CD4-positive, CD25-positive, alpha-beta regulatory T cell (primary cell): ENCODE measurements at regions not wholly inside any gene's neighbourhood (a gene's known extent, or its start where the extent isn't known, plus 50 kb on each side); places are given as distances from the start of the nearest gene placed in this dataset.

Experiments
- ATAC-seq, 2 donors: fragments of 150-1000 bp; cut with Tn5 transposase; one replicate each; pipeline ENCODE4 v1.10.0; 2021; ENCODE audit warnings: low read depth in 2 of 2, moderate number of reproducible peaks in 2 of 2, moderate library complexity in 1 of 2
- DNase-seq, 3 donors: peaks; one replicate each; pipeline versions ENCODE4 v3.0.0 to v3.0.0-alpha.2; 2012 to 2022; ENCODE audit warnings: mixed read lengths in 1 of 3
- H3K27ac ChIP-seq: one replicate; pipeline ENCODE4 v1.7.0; 2013; ENCODE audit warnings: mild to moderate bottlenecking, low read length; ENCODE audit not compliant: insufficient read depth, poor library complexity, severe bottlenecking
- H3K27me3 ChIP-seq: one replicate; pipeline ENCODE4 v1.7.0; 2013; ENCODE audit warnings: low read length; ENCODE audit not compliant: control insufficient read depth, insufficient read depth
- H3K36me3 ChIP-seq: one replicate; pipeline ENCODE4 v1.7.0; 2013; ENCODE audit warnings: mild to moderate bottlenecking, low read length, moderate library complexity; ENCODE audit not compliant: control insufficient read depth, insufficient read depth
- H3K4me1 ChIP-seq: 2 replicates; pipeline ENCODE4 v1.7.0; 2013; ENCODE audit warnings: mild to moderate bottlenecking, low read length; ENCODE audit not compliant: insufficient read depth, control insufficient read depth, poor library complexity, severe bottlenecking
- H3K4me3 ChIP-seq: one replicate; pipeline ENCODE4 v1.7.0; 2013; ENCODE audit warnings: low read depth, mild to moderate bottlenecking, low read length, moderate library complexity
- H3K9me3 ChIP-seq, 2 experiments: 1 replicate in 1 of 2; 2 replicates in 1 of 2; pipeline ENCODE4 v1.7.0; 2013; ENCODE audit warnings: low read length in 2 of 2, mild to moderate bottlenecking in 1 of 2, moderate library complexity in 1 of 2; ENCODE audit not compliant: control insufficient read depth in 2 of 2
- H3K27ac Mint-ChIP-seq, 3 donors: one replicate each; pipeline ENCODE4 v1.8.0; 2020 to 2022; ENCODE audit warnings: mild to moderate bottlenecking in 3 of 3, mixed read lengths in 3 of 3, moderate library complexity in 2 of 3
- H3K27me3 Mint-ChIP-seq: one replicate; pipeline ENCODE4 v1.8.0; 2022; ENCODE audit warnings: mild to moderate bottlenecking, mixed read lengths
- H3K36me3 Mint-ChIP-seq: one replicate; pipeline ENCODE4 v1.8.0; 2020; ENCODE audit warnings: mixed read lengths
- H3K4me1 Mint-ChIP-seq, 4 donors: one replicate each; pipeline ENCODE4 v1.8.0; 2020 to 2022; ENCODE audit warnings: mixed read lengths in 4 of 4, mild to moderate bottlenecking in 1 of 4
- H3K4me3 Mint-ChIP-seq, 4 donors: one replicate each; pipeline ENCODE4 v1.8.0; 2020 to 2022; ENCODE audit warnings: mild to moderate bottlenecking in 4 of 4, mixed read lengths in 4 of 4, moderate library complexity in 3 of 4
- H3K9me3 Mint-ChIP-seq, 7 donors: one replicate each; pipeline ENCODE4 v1.8.0; 2020 to 2022; ENCODE audit warnings: mixed read lengths in 7 of 7, mild to moderate bottlenecking in 3 of 7, moderate library complexity in 2 of 7

GRCh38 chr1:162942916-162943559 is 82.1 kb upstream of the CCDC190 start:
- no peaks in the 10 kb centered on the region for H3K4me1 Mint-ChIP-seq
- DNase-seq (no peak), ATAC-seq (no peak)
- no peak overlapping the region for H3K27ac Mint-ChIP-seq
- no peaks in the 10 kb centered on the region for H3K4me1 ChIP-seq
- H3K36me3 Mint-ChIP-seq = no peaks in the 10 kb centered on the region
- H3K4me3 ChIP-seq = no peak overlapping the region
- peaks cover 4% of the 10 kb centered on the region for H3K27me3 Mint-ChIP-seq
- no peaks in the 10 kb centered on the region for H3K36me3 ChIP-seq
- no peaks in the 10 kb centered on the region for H3K9me3 ChIP-seq
- peaks cover 8% of the 10 kb centered on the region for H3K27me3 ChIP-seq
- no peak overlapping the region for H3K27ac ChIP-seq
- H3K9me3 Mint-ChIP-seq = peaks cover 0 to 4% (median 0%) of the 10 kb centered on the region in 7 donors
- no peak overlapping the region for H3K4me3 Mint-ChIP-seq

- Mint-ChIP-seq H3K27ac (no peak overlapping the region), H3K9me3 (peaks cover 0 to 4% (median 0%) of the 10 kb centered on the region in 7 donors), H3K4me1 (no peaks in the 10 kb centered on the region), H3K36me3 (no peaks in the 10 kb centered on the region), H3K4me3 (no peak overlapping the region), H3K27me3 (no peaks in the 10 kb centered on the region)
- no peak for ATAC-seq
- no peak overlapping the region for H3K4me3 ChIP-seq
- no peaks in the 10 kb centered on the region for H3K36me3 ChIP-seq
- no peaks in the 10 kb centered on the region for H3K9me3 ChIP-seq
- no peak for DNase-seq
- H3K27ac ChIP-seq = no peak overlapping the region
- no peaks in the 10 kb centered on the region for H3K4me1 ChIP-seq
- H3K27me3 ChIP-seq = peaks cover 8% of the 10 kb centered on the region
These were observed 80.0 kb upstream of the CCDC190 start for GRCh38 chr1:162941024-162941423.

- Mint-ChIP-seq H3K36me3 (no peaks in the 10 kb centered on the region), H3K9me3 (peaks cover 0 to 4% (median 0%) of the 10 kb centered on the region in 7 donors), H3K4me1 (no peaks in the 10 kb centered on the region), H3K27me3 (peaks cover 8% of the 10 kb centered on the region), H3K27ac (no peak overlapping the region), H3K4me3 (no peak overlapping the region)
- H3K36me3 ChIP-seq = no peaks in the 10 kb centered on the region
- ATAC-seq (no peak), DNase-seq (no peak)
- no peak overlapping the region for H3K4me3 ChIP-seq
- H3K27ac ChIP-seq = no peak overlapping the region
- H3K9me3 ChIP-seq = no peaks in the 10 kb centered on the region
- H3K4me1 ChIP-seq = no peaks in the 10 kb centered on the region
- H3K27me3 ChIP-seq = peaks cover 8% of the 10 kb centered on the region
These were observed 78.1 kb upstream of the CCDC190 start for GRCh38 chr1:162939035-162939434.

- no peak for DNase-seq
- no peaks in the 10 kb centered on the region for H3K9me3 ChIP-seq
- no peaks in the 10 kb centered on the region for H3K4me1 ChIP-seq
- H3K36me3 ChIP-seq = no peaks in the 10 kb centered on the region
- peaks cover 7% of the 10 kb centered on the region for H3K27me3 ChIP-seq
- Mint-ChIP-seq H3K27ac (no peak overlapping the region), H3K4me3 (no peak overlapping the region), H3K36me3 (no peaks in the 10 kb centered on the region), H3K27me3 (peaks cover 8% of the 10 kb centered on the region), H3K9me3 (peaks cover 0 to 4% (median 0%) of the 10 kb centered on the region in 7 donors), H3K4me1 (no peaks in the 10 kb centered on the region)
- H3K27ac ChIP-seq = no peak overlapping the region
- H3K4me3 ChIP-seq = no peak overlapping the region
- no peak for ATAC-seq
These were observed 76.9 kb upstream of the CCDC190 start for GRCh38 chr1:162937716-162938395.

- H3K9me3 ChIP-seq = no peaks in the 10 kb centered on the region
- ATAC-seq (no peak), DNase-seq (no peak)
- H3K27me3 ChIP-seq = peaks cover 4% of the 10 kb centered on the region
- Mint-ChIP-seq H3K36me3 (no peaks in the 10 kb centered on the region), H3K9me3 (no peaks in the 10 kb centered on the region), H3K4me1 (no peaks in the 10 kb centered on the region), H3K4me3 (no peak overlapping the region), H3K27ac (no peak overlapping the region), H3K27me3 (peaks cover 22% of the 10 kb centered on the region)
- no peaks in the 10 kb centered on the region for H3K4me1 ChIP-seq
- no peaks in the 10 kb centered on the region for H3K36me3 ChIP-seq
- H3K27ac ChIP-seq = no peak overlapping the region
- no peak overlapping the region for H3K4me3 ChIP-seq
These were observed 70.1 kb upstream of the CCDC190 start for GRCh38 chr1:162930976-162931560.

GRCh38 chr1:162930532-162930931 is 69.6 kb upstream of the CCDC190 start:
- peaks cover 19% of the 10 kb centered on the region for H3K27me3 Mint-ChIP-seq
- no peaks in the 10 kb centered on the region for H3K4me1 Mint-ChIP-seq
- Histone ChIP-seq H3K4me1 (no peaks in the 10 kb centered on the region), H3K36me3 (no peaks in the 10 kb centered on the region), H3K4me3 (no peak overlapping the region), H3K9me3 (no peaks in the 10 kb centered on the region), H3K27me3 (peaks cover 4% of the 10 kb centered on the region), H3K27ac (no peak overlapping the region)
- no peak overlapping the region for H3K27ac Mint-ChIP-seq
- H3K4me3 Mint-ChIP-seq = no peak overlapping the region
- DNase-seq (no peak), ATAC-seq (no peak)
- H3K9me3 Mint-ChIP-seq = no peaks in the 10 kb centered on the region
- no peaks in the 10 kb centered on the region for H3K36me3 Mint-ChIP-seq

GRCh38 chr1:162929177-162929576 is 68.2 kb upstream of the CCDC190 start:
- no peaks in the 10 kb centered on the region for H3K36me3 Mint-ChIP-seq
- no peak for DNase-seq
- H3K4me3 Mint-ChIP-seq = no peak overlapping the region
- H3K4me1 Mint-ChIP-seq = no peaks in the 10 kb centered on the region
- H3K9me3 Mint-ChIP-seq = no peaks in the 10 kb centered on the region
- no peaks in the 10 kb centered on the region for H3K4me1 ChIP-seq
- peaks cover 13% of the 10 kb centered on the region for H3K27me3 Mint-ChIP-seq
- no peaks in the 10 kb centered on the region for H3K9me3 ChIP-seq
- no peak overlapping the region for H3K4me3 ChIP-seq
- H3K27me3 ChIP-seq = peaks cover 4% of the 10 kb centered on the region
- no peak for ATAC-seq
- no peaks in the 10 kb centered on the region for H3K36me3 ChIP-seq
- H3K27ac Mint-ChIP-seq = no peak overlapping the region
- H3K27ac ChIP-seq = no peak overlapping the region

- no peak for DNase-seq
- Histone ChIP-seq H3K27me3 (peaks cover 8% of the 10 kb centered on the region), H3K9me3 (no peaks in the 10 kb centered on the region), H3K4me1 (no peaks in the 10 kb centered on the region), H3K27ac (no peak overlapping the region), H3K36me3 (no peaks in the 10 kb centered on the region), H3K4me3 (no peak overlapping the region)
- no peak overlapping the region for H3K4me3 Mint-ChIP-seq
- H3K9me3 Mint-ChIP-seq = no peaks in the 10 kb centered on the region
- H3K27ac Mint-ChIP-seq = no peak overlapping the region
- ATAC-seq = no peak
- peaks cover 13% of the 10 kb centered on the region for H3K27me3 Mint-ChIP-seq
- no peaks in the 10 kb centered on the region for H3K36me3 Mint-ChIP-seq
- no peaks in the 10 kb centered on the region for H3K4me1 Mint-ChIP-seq
These were observed 67.2 kb upstream of the CCDC190 start for GRCh38 chr1:162928141-162928540.
